PC-9 (cell line): ENCODE measurements at regions not wholly inside any gene's neighbourhood (a gene's known extent, or its start where the extent isn't known, plus 50 kb on each side); places are given as distances from the start of the nearest gene placed in this dataset.

Source experiments
- BruUV-seq: library from RNA; stranded (reverse); fragments of 400-500 nt; replicated peaks from 2 replicates; lab custom pipeline; 2021; lab: Mats Ljungman, UMichigan
- CTCF ChIA-PET: fragments of 300-600 bp; sonication (Branson Sonifier 250); formaldehyde crosslinking; loops from one replicate; lab custom pipeline; 2022; ENCODE audit warnings: antibody characterized with exemption; lab: Charles Lee
- POLR2A ChIA-PET: fragments of 300-600 bp; sonication (Branson Sonifier 250); formaldehyde crosslinking; loops from one replicate; lab custom pipeline; 2022; ENCODE audit warnings: antibody characterized with exemption; ENCODE audit not compliant: unreplicated experiment; lab: Charles Lee
- DNase-seq, 2 experiments: peaks; one replicate each; pipeline versions ENCODE4 v3.0.0 to v3.0.0-alpha.2; 2015 to 2022; ENCODE audit warnings: mixed read lengths in 1 of 2
- H2AFZ ChIP-seq: fragments of 200-600 bp; sonication (generic); 2 replicates; pipeline ENCODE4 v1.8.1; 2017; ENCODE audit warnings: antibody characterized with exemption
- H3F3A ChIP-seq: fragments of 200-600 bp; sonication (generic); 2 replicates; pipeline ENCODE4 v1.8.1; 2017; ENCODE audit warnings: antibody characterized with exemption, mild to moderate bottlenecking, low read depth; ENCODE audit not compliant: insufficient read depth
- H3K27ac ChIP-seq: fragments of 200-600 bp; sonication (generic); 2 replicates; pipeline ENCODE4 v1.6.1; 2016; ENCODE audit warnings: mixed run types
- H3K27me3 ChIP-seq: fragments of 200-600 bp; sonication (generic); 2 replicates; pipeline ENCODE4 v1.6.1; 2016; ENCODE audit warnings: low read depth, mixed run types; ENCODE audit not compliant: insufficient read depth
- H3K36me3 ChIP-seq: fragments of 200-600 bp; sonication (generic); 2 replicates; pipeline ENCODE4 v1.6.1; 2016; ENCODE audit warnings: low read depth, mixed run types
- H3K4me1 ChIP-seq: fragments of 200-600 bp; sonication (generic); replicated peaks from 2 replicates; pipeline ENCODE4 v1.6.1; 2016; ENCODE audit warnings: mixed run types; ENCODE audit not compliant: insufficient read depth
- H3K4me2 ChIP-seq: fragments of 200-600 bp; sonication (generic); 2 replicates; pipeline ENCODE4 v1.6.1; 2017; ENCODE audit warnings: mixed run types
- H3K4me3 ChIP-seq: fragments of 200-600 bp; sonication (generic); 2 replicates; pipeline ENCODE4 v1.6.1; 2016; ENCODE audit warnings: mixed run types
- H3K79me2 ChIP-seq: fragments of 200-600 bp; sonication (generic); 2 replicates; pipeline ENCODE4 v1.6.1; 2017; ENCODE audit warnings: low read depth, mixed run types
- H3K9me2 ChIP-seq: fragments of 200-600 bp; sonication (generic); 2 replicates; pipeline ENCODE4 v1.8.1; 2017; ENCODE audit warnings: mild to moderate bottlenecking; ENCODE audit not compliant: insufficient read depth
- H3K9me3 ChIP-seq: fragments of 200-600 bp; sonication (generic); 2 replicates; pipeline ENCODE4 v1.8.1; 2016; ENCODE audit warnings: low read depth; ENCODE audit not compliant: insufficient read depth
- H4K20me1 ChIP-seq: fragments of 200-600 bp; sonication (generic); 2 replicates; pipeline ENCODE4 v1.8.1; 2017; ENCODE audit not compliant: insufficient read depth
- EZH2 ChIP-seq: fragments of 200-600 bp; sonication (generic); IDR thresholded peaks from 2 replicates; pipeline ENCODE4 v1.8.0; 2017; ENCODE audit warnings: antibody characterized with exemption, low read depth
- intact Hi-C: fragments of 100-400 bp; cut with micrococcal nuclease; formaldehyde crosslinking; loops from one replicate; pipeline ENCODE4 v1.10.0; 2022; ENCODE audit not compliant: unreplicated experiment
- TF ChIP-seq, protein P1 (sequence below): fragments of 200-600 bp; sonication (generic); conservative IDR thresholded peaks from 2 replicates; pipeline ENCODE4 v1.6.1; 2017; ENCODE audit warnings: mixed run types, antibody characterized with exemption, mild to moderate bottlenecking, moderate library complexity

DNA sequence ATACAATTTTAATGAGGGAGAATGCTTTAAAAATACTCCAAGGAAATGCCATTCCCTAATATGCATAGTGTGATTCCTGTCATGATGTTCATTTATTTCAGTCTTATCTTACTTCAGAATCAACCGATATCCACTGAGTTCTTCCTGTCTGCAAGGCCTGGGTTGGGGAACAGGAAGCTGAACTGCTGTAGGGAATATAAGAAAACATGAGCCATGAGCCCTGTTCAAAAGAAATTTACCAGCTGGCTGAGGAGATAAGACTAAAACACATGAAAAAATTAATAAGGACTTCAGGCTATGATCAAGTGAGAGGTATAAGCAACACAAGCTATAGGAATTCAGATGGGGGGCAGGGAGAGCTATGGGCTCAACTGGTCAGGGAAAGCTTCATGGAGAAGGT lies 184.7 kb downstream of the PLPP4 start:
- H3K9me3 ChIP-seq, result no peaks in the 10 kb centered on the region
- no TSS peak for BruUV-seq
- POLR2A ChIA-PET, result no interaction called here

DNA sequence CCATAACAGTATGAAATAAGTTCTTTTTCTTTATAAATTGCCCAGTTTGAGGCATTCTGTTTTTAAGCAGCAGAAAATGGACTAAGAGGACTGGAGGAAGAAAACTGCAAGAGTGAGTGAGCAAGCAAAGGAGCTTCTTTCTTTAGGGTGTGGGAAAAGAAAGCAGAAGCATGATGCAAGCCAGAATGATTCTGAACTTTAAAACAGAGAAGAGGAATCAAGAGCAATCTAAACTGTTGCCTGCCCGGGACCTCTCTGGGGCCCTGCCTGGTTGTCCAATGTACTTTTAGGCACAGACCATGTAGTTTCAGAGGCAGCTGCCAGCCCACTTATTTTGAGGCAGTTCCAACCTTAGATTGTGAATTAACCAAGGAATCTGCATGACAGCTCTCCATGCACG lies 186.3 kb downstream of the PLPP4 start:
- H3K27me3 ChIP-seq, result 0 out of 2 replicates have a peak, but pooled peaks cover 5% of the 10 kb centered on the region

More for the DNA sequence above, 184.7 kb downstream of the PLPP4 start:
- no peaks in the 10 kb centered on the region for H3F3A ChIP-seq
- H3K4me1 ChIP-seq, result no peaks in the 10 kb centered on the region
- no peak overlapping the region for H2AFZ ChIP-seq
- CTCF ChIA-PET, result no interaction called here
- TF ChIP-seq EZH2, result no peak
- TF ChIP-seq, protein P1, sequence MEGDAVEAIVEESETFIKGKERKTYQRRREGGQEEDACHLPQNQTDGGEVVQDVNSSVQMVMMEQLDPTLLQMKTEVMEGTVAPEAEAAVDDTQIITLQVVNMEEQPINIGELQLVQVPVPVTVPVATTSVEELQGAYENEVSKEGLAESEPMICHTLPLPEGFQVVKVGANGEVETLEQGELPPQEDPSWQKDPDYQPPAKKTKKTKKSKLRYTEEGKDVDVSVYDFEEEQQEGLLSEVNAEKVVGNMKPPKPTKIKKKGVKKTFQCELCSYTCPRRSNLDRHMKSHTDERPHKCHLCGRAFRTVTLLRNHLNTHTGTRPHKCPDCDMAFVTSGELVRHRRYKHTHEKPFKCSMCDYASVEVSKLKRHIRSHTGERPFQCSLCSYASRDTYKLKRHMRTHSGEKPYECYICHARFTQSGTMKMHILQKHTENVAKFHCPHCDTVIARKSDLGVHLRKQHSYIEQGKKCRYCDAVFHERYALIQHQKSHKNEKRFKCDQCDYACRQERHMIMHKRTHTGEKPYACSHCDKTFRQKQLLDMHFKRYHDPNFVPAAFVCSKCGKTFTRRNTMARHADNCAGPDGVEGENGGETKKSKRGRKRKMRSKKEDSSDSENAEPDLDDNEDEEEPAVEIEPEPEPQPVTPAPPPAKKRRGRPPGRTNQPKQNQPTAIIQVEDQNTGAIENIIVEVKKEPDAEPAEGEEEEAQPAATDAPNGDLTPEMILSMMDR, result no peak
- 0 out of 2 replicates have a peak, but pooled peaks cover 5% of the 10 kb centered on the region for H3K27me3 ChIP-seq
- no peaks in the 10 kb centered on the region for H3K79me2 ChIP-seq
- no peak overlapping the region for H3K4me2 ChIP-seq
- DNase-seq, result no peak
- no peaks in the 10 kb centered on the region for H3K9me2 ChIP-seq
- intact Hi-C loops, result no loop called here
- H3K36me3 ChIP-seq, result no peaks in the 10 kb centered on the region
- no peak overlapping the region for H3K27ac ChIP-seq
- no peak overlapping the region for H3K4me3 ChIP-seq
- H4K20me1 ChIP-seq, result no peaks in the 10 kb centered on the region

DNA sequence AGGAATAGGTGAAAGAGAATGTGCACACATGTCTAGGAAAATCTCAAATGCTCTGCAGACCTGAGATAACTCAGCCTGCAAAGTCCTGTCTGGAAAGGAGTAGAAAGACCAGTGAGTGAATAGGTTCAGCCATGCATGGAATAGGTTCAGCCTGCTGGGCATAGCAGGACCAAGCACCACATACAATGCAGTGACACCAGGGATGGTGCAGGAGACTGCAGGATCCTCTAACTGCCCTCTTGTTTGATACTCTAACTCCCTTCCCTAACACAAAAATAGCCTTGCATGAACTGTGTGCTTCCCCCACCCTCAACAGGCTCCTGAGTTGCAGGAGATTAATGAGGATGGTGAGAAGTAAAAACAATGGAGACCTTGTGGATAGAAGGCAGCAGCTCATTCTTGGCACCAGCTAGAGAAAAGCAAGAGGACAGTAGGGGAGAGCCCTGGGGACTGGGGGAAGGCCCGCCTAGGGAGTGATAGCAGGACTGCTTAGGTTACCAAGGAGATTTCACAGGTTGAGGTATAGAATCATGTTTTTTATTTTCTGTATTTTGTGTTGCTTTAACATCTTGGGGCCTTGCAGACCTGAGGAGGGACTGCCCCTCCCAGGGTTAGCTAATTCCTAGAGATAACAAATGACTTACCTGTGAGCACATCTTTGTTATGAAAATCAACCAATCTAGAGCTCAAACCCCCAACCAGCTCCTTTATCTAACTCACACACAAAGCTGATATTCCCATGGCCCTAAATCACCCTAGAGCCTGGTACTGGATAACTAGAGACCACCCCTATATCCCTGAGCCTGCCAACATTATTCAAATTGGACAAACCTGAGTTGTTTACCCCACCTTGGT lies 187.8 kb downstream of the PLPP4 start:
- ChIA-PET CTCF (no interaction called here), POLR2A (no interaction called here)
- H3K36me3 ChIP-seq, result no peaks in the 10 kb centered on the region
- H3K9me3 ChIP-seq, result no peaks in the 10 kb centered on the region
- no peak overlapping the region for H3K4me2 ChIP-seq
- no peaks in the 10 kb centered on the region for H3F3A ChIP-seq
- no peak for TF ChIP-seq EZH2
- TF ChIP-seq, protein P1, result no peak
- H4K20me1 ChIP-seq, result no peaks in the 10 kb centered on the region
- H3K4me1 ChIP-seq, result no peaks in the 10 kb centered on the region
- intact Hi-C loops, result no loop called here
- no peak for DNase-seq
- no peak overlapping the region for H3K27ac ChIP-seq
- H3K27me3 ChIP-seq, result 0 out of 2 replicates have a peak, but pooled peaks cover 5% of the 10 kb centered on the region
- no peaks in the 10 kb centered on the region for H3K79me2 ChIP-seq
- H2AFZ ChIP-seq, result no peak overlapping the region
- BruUV-seq, result no TSS peak
- no peak overlapping the region for H3K4me3 ChIP-seq
- no peaks in the 10 kb centered on the region for H3K9me2 ChIP-seq

More for the DNA sequence above, 186.3 kb downstream of the PLPP4 start:
- ChIA-PET CTCF (interaction anchor here (0.6 kb wide), 1 partner anchor 1000 kb away, joined by 15 read pairs; no protein-coding TSS in a partner anchor), POLR2A (no interaction called here)
- H3K27ac ChIP-seq, result no peak overlapping the region
- no peaks in the 10 kb centered on the region for H3K4me1 ChIP-seq
- no peak overlapping the region for H2AFZ ChIP-seq
- no peaks in the 10 kb centered on the region for H3K9me3 ChIP-seq
- BruUV-seq, result no TSS peak
- no peak overlapping the region for H3K4me3 ChIP-seq
- H3K36me3 ChIP-seq, result no peaks in the 10 kb centered on the region
- no peaks in the 10 kb centered on the region for H3F3A ChIP-seq
- TF ChIP-seq, protein P1, result no peak
- no peak for TF ChIP-seq EZH2
- H3K79me2 ChIP-seq, result no peaks in the 10 kb centered on the region
- no peak overlapping the region for H3K4me2 ChIP-seq
- no peak for DNase-seq
- H3K9me2 ChIP-seq, result no peaks in the 10 kb centered on the region
- intact Hi-C loops, result no loop called here
- H4K20me1 ChIP-seq, result no peaks in the 10 kb centered on the region
